OCI-LY3 (cell line): ENCODE measurements at regions not wholly inside any gene's neighbourhood (a gene's known extent, or its start where the extent isn't known, plus 50 kb on each side); places are given as distances from the start of the nearest gene placed in this dataset.

Experiments
- H2AFZ ChIP-seq: fragments of 200-600, 300-600 bp; shearing (Covaris generic); 2 replicates; pipeline ENCODE4 v1.6.0; 2014; ENCODE audit warnings: antibody characterized with exemption, low read depth, low read length
- H3K27ac ChIP-seq: fragments of 200-600, 300-600 bp; sonication (generic); 2 replicates; pipeline ENCODE4 v1.5.1; 2014; ENCODE audit warnings: mild to moderate bottlenecking, low read length, moderate library complexity, mixed read lengths
- H3K27me3 ChIP-seq: fragments of 200-600, 300-600 bp; sonication (generic); 2 replicates; pipeline ENCODE4 v1.6.1; 2014; ENCODE audit warnings: low read depth, low read length, mixed read lengths
- H3K36me3 ChIP-seq: fragments of 200-600, 300-600 bp; sonication (generic); replicated peaks from 2 replicates; pipeline ENCODE3; 2014; ENCODE audit warnings: low read depth, low read length, mixed read lengths
- H3K4me1 ChIP-seq: fragments of 300-600, 200-600 bp; sonication (generic); 2 replicates; pipeline ENCODE4 v1.6.1; 2014; ENCODE audit warnings: low read length, mixed read lengths
- H3K4me2 ChIP-seq: fragments of 200-600, 300-600 bp; sonication (generic); 2 replicates; pipeline ENCODE4 v1.6.1; 2014; ENCODE audit warnings: low read length, mixed read lengths
- H3K4me3 ChIP-seq: fragments of 300-600, 200-600 bp; sonication (generic); 2 replicates; pipeline ENCODE4 v1.5.1; 2014; ENCODE audit warnings: antibody characterized with exemption, mild to moderate bottlenecking, low read length, moderate library complexity
- H3K79me2 ChIP-seq: fragments of 300-600, 200-600 bp; shearing (Covaris generic); 2 replicates; pipeline ENCODE4 v1.6.1; 2014; ENCODE audit warnings: mild to moderate bottlenecking, low read length, mixed read lengths
- H3K9ac ChIP-seq: fragments of 300-600, 200-600 bp; shearing (Covaris generic); 2 replicates; pipeline ENCODE4 v1.6.0; 2014; ENCODE audit warnings: mild to moderate bottlenecking, low read length, moderate library complexity
- H3K9me3 ChIP-seq: fragments of 200-600, 300-600 bp; shearing (Covaris generic); 2 replicates; pipeline ENCODE4 v1.6.1; 2014; ENCODE audit warnings: low read length, mixed read lengths; ENCODE audit not compliant: insufficient read depth
- H4K20me1 ChIP-seq: fragments of 200-600, 300-600 bp; sonication (generic); 2 replicates; pipeline ENCODE4 v1.6.1; 2016; ENCODE audit warnings: low read length, mixed read lengths; ENCODE audit not compliant: insufficient read depth
- CTCF ChIP-seq: fragments of 200-600, 300-600 bp; sonication (generic); IDR thresholded peaks from 2 replicates; pipeline ENCODE4 v1.5.1; 2014; ENCODE audit warnings: antibody characterized with exemption, low read length, low read depth
- EZH2phosphoT487 ChIP-seq: fragments of 200-600 bp; shearing (Covaris generic); IDR thresholded peaks from 2 replicates; pipeline ENCODE4 v1.6.1; 2018; ENCODE audit warnings: antibody characterized with exemption, mixed run types, low read depth

GRCh38 chr3:55163421-55163820 lies 235.6 kb upstream of the LRTM1 start:
- TF ChIP-seq EZH2phosphoT487, result no peak
- TF ChIP-seq CTCF, result no peak
- H3K4me2 ChIP-seq, result no peak overlapping the region
- H3K4me1 ChIP-seq, result no peaks in the 10 kb centered on the region
- no peaks in the 10 kb centered on the region for H3K36me3 ChIP-seq
- no peak overlapping the region for H3K4me3 ChIP-seq
- H3K9ac ChIP-seq, result no peak overlapping the region
- no peaks in the 10 kb centered on the region for H3K27me3 ChIP-seq
- 0 out of 2 replicates have a peak, but pooled peaks cover 2% of the 10 kb centered on the region for H4K20me1 ChIP-seq
- H3K27ac ChIP-seq, result no peak overlapping the region
- H2AFZ ChIP-seq, result no peak overlapping the region
- H3K9me3 ChIP-seq, result no peaks in the 10 kb centered on the region
- H3K79me2 ChIP-seq, result no peaks in the 10 kb centered on the region

GRCh38 chr3:55162031-55162795 lies 234.4 kb upstream of the LRTM1 start:
- no peaks in the 10 kb centered on the region for H3K79me2 ChIP-seq
- no peak overlapping the region for H3K27ac ChIP-seq
- 0 out of 2 replicates have a peak, but pooled peaks cover 2% of the 10 kb centered on the region for H4K20me1 ChIP-seq
- no peak overlapping the region for H3K4me3 ChIP-seq
- no peaks in the 10 kb centered on the region for H3K4me1 ChIP-seq
- H3K27me3 ChIP-seq, result no peaks in the 10 kb centered on the region
- no peak overlapping the region for H3K4me2 ChIP-seq
- no peaks in the 10 kb centered on the region for H3K36me3 ChIP-seq
- no peaks in the 10 kb centered on the region for H3K9me3 ChIP-seq
- H3K9ac ChIP-seq, result no peak overlapping the region
- H2AFZ ChIP-seq, result no peak overlapping the region
- TF ChIP-seq CTCF, result no peak
- TF ChIP-seq EZH2phosphoT487, result no peak

DNA sequence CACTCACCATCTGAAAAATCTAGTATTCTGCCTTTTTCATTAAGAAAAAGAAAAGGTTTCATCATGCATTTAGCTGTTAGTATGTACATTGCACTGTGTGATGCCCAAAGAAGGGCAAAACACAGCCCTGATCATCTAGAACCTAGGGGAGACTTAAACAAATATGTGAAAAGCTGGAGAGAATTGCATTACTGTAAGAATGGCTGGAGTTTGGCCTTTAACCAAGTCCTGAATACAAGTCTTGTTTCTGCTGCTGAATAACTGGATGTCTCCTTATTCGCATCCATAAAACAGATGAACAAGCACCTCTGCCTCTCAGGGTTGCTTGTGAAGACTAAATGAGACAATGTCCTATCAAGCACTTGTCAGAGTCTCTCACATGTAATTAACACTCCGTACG lies 233.4 kb upstream of the LRTM1 start:
- Histone ChIP-seq H3K9ac (no peak overlapping the region), H3K4me2 (no peak overlapping the region)
- TF ChIP-seq EZH2phosphoT487, result no peak
- TF ChIP-seq CTCF, result no peak

DNA sequence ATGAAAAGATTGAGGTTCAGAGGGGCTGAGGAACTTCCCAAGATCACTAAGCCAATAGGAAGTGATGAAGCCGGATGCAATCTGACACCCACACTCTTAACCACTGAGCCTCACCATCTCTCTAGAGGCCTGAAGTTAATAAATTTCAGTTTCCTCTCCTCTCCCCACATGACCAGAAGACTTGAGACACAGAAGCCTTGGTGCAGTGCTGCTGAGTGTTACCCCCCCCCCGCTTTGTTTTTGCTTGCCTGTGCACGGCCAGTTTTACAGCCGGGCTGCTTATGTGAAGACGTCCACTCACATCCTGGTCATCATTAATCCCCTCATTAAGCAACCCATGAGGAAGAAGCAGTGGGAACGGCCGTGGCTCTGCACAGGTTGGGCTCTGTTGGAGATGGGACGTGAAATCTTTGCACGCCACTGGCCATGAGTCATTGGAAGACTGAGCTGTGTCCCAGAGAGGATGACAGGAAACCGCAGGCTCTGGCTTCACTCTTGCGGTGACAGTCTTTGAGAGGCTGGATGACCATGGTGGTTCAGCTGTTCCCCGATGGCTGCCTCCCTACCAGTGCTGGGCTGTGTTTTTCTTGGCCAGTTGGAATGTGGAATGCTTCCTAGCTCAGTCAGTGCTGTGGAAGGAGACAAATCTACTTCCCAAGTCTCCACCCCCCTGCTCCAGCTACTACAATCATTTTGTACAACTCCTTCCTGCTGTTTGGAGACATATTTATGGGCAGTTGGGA lies 232.6 kb upstream of the LRTM1 start:
- Histone ChIP-seq H3K36me3 (no peaks in the 10 kb centered on the region), H4K20me1 (0 out of 2 replicates have a peak, but pooled peaks cover 2% of the 10 kb centered on the region), H3K4me1 (no peaks in the 10 kb centered on the region), H3K4me2 (no peak overlapping the region), H3K27me3 (no peaks in the 10 kb centered on the region), H3K4me3 (no peak overlapping the region), H3K79me2 (no peaks in the 10 kb centered on the region), H3K9me3 (no peaks in the 10 kb centered on the region), H3K9ac (no peak overlapping the region), H2AFZ (no peak overlapping the region), H3K27ac (no peak overlapping the region)
- TF ChIP-seq EZH2phosphoT487 (no peak), CTCF (no peak)

More for the DNA sequence above, 233.4 kb upstream of the LRTM1 start:
- no peaks in the 10 kb centered on the region for H3K36me3 ChIP-seq
- H2AFZ ChIP-seq, result no peak overlapping the region
- H4K20me1 ChIP-seq, result 0 out of 2 replicates have a peak, but pooled peaks cover 2% of the 10 kb centered on the region
- no peak overlapping the region for H3K27ac ChIP-seq
- no peak overlapping the region for H3K4me3 ChIP-seq
- no peaks in the 10 kb centered on the region for H3K27me3 ChIP-seq
- H3K4me1 ChIP-seq, result no peaks in the 10 kb centered on the region
- H3K9me3 ChIP-seq, result no peaks in the 10 kb centered on the region
- H3K79me2 ChIP-seq, result no peaks in the 10 kb centered on the region
